ENCODE measurements at regions not wholly inside any gene's neighbourhood (a gene's known extent, or its start where the extent isn't known, plus 50 kb on each side); places are given as distances from the start of the nearest gene placed in this dataset.

GRCh38 chr11:87539596-87539995 is 501.9 kb downstream of the TMEM135 start:
- no peak for TF ChIP-seq EZH2 (IDR thresholded peaks at IDR 0.05; ENCODE audit: low read length, missing control alignments)
- no peak for TF ChIP-seq CTCF (conservative IDR thresholded peaks at IDR 0.05 in 1 of 2, IDR thresholded peaks at IDR 0.05 in 1 of 2; ENCODE audit: low read depth in 1 of 2, low read length in 2 of 2)
